Smooth muscle cell (in vitro differentiated cells): ENCODE measurements at regions not wholly inside any gene's neighbourhood (a gene's known extent, or its start where the extent isn't known, plus 50 kb on each side); places are given as distances from the start of the nearest gene placed in this dataset.

Experiments used
- DNase-seq: peaks from one replicate; lab custom pipeline; 2025; ENCODE audit not compliant: unreplicated experiment; lab: John Stamatoyannopoulos, UW
- H2AFZ ChIP-seq: fragments of 200-600 bp; sonication (generic); 2 replicates; pipeline ENCODE4 v1.6.0; 2016; ENCODE audit warnings: antibody characterized with exemption, low read depth, mild to moderate bottlenecking
- H3F3A ChIP-seq: fragments of 200-600 bp; sonication (generic); 2 replicates; pipeline ENCODE4 v1.6.0; 2017; ENCODE audit warnings: antibody characterized with exemption, low read depth
- H3K27ac ChIP-seq: fragments of 200-600 bp; sonication (generic); 2 replicates; pipeline ENCODE4 v1.5.1; 2016; ENCODE audit warnings: low read depth, mild to moderate bottlenecking
- H3K27me3 ChIP-seq: fragments of 200-600 bp; sonication (generic); 2 replicates; pipeline ENCODE4 v1.6.1; 2016; ENCODE audit warnings: low read depth, mild to moderate bottlenecking
- H3K36me3 ChIP-seq: fragments of 200-600 bp; sonication (generic); 2 replicates; pipeline ENCODE4 v1.5.1; 2016; ENCODE audit warnings: low read depth
- H3K4me1 ChIP-seq: fragments of 200-600 bp; sonication (generic); 2 replicates; pipeline ENCODE4 v1.5.1; 2016; ENCODE audit warnings: low read depth
- H3K4me2 ChIP-seq: fragments of 200-600 bp; sonication (generic); 2 replicates; pipeline ENCODE4 v1.6.0; 2016; ENCODE audit warnings: mild to moderate bottlenecking
- H3K4me3 ChIP-seq: fragments of 200-600 bp; sonication (generic); 2 replicates; pipeline ENCODE4 v1.5.1; 2016; ENCODE audit warnings: mild to moderate bottlenecking
- H3K79me2 ChIP-seq: fragments of 200-600 bp; sonication (generic); 2 replicates; pipeline ENCODE4 v1.6.0; 2016; ENCODE audit warnings: low read depth, mild to moderate bottlenecking
- H3K9ac ChIP-seq: fragments of 200-600 bp; sonication (generic); 2 replicates; pipeline ENCODE4 v1.6.0; 2016; ENCODE audit warnings: low read depth
- H3K9me3 ChIP-seq: fragments of 200-600 bp; sonication (generic); replicated peaks from 2 replicates; pipeline ENCODE4 v1.5.1; 2016; ENCODE audit warnings: low read depth
- H4K20me1 ChIP-seq: fragments of 200-600 bp; sonication (generic); 2 replicates; pipeline ENCODE4 v1.6.0; 2016; ENCODE audit warnings: low read depth
- WGBS: methylation state at CpG from one replicate; pipeline ENCODE4 v1.1.7; 2016; ENCODE audit warnings: low lambda C conversion rate; 5-methylcytosine and 5-hydroxymethylcytosine counted together
- TF ChIP-seq, protein P1 (sequence below): fragments of 200-600 bp; sonication (generic); IDR thresholded peaks from 2 replicates; pipeline ENCODE4 v1.5.1; 2017; ENCODE audit warnings: borderline replicate concordance, mild to moderate bottlenecking, antibody characterized with exemption; ENCODE audit not compliant: insufficient read depth, poor library complexity, severe bottlenecking

DNA sequence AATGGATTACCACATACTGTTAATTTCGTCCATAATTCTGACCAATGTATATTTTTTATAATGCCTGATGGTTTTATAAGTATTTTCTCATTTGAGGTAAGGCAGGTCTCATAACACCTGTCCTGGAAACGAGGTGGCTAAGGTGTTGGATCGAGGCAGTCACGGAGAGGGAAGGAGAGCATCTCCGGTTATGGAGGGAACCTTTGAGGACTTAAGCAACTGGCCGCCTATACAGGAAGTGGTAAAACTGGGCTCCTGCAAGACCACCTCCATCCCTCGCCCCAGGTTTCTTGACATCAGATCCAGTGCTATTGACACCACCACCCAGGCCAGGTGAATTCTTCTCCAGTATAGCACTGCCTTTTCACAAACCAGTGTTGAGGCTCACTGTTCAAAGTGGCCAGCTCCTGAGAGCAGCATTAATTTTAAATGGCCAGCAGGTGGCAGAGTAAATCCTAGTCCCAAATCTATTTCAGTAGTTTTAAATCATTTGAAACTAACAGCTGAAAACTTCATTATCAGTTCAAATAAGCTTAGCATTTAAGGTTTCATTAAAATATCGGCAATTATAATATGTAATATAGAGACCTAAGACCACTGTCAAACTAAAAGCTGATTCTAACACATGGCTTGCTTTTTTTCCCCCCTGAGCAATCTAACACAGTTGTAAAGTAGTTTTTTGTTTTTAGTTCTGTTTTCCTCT, 100.8 kb downstream of the PPM1A start:
- Histone ChIP-seq H3K27me3 (no peaks in the 10 kb centered on the region), H3K27ac (no peak overlapping the region), H3K4me1 (peaks cover 60% of the 10 kb centered on the region), H4K20me1 (no peaks in the 10 kb centered on the region), H3K4me3 (no peak overlapping the region), H3K9ac (peak overlapping the region; percentile 1), H3K4me2 (peak overlapping the region; percentile 49), H2AFZ (peak overlapping the region; percentile 67), H3K36me3 (no peaks in the 10 kb centered on the region), H3F3A (no peaks in the 10 kb centered on the region), H3K79me2 (no peaks in the 10 kb centered on the region), H3K9me3 (no peaks in the 10 kb centered on the region)
- whole genome bisulfite sequencing, result 56% methylated on average over 8 of the region's 8 CpGs
- no peak for DNase-seq
- TF ChIP-seq, protein P1, sequence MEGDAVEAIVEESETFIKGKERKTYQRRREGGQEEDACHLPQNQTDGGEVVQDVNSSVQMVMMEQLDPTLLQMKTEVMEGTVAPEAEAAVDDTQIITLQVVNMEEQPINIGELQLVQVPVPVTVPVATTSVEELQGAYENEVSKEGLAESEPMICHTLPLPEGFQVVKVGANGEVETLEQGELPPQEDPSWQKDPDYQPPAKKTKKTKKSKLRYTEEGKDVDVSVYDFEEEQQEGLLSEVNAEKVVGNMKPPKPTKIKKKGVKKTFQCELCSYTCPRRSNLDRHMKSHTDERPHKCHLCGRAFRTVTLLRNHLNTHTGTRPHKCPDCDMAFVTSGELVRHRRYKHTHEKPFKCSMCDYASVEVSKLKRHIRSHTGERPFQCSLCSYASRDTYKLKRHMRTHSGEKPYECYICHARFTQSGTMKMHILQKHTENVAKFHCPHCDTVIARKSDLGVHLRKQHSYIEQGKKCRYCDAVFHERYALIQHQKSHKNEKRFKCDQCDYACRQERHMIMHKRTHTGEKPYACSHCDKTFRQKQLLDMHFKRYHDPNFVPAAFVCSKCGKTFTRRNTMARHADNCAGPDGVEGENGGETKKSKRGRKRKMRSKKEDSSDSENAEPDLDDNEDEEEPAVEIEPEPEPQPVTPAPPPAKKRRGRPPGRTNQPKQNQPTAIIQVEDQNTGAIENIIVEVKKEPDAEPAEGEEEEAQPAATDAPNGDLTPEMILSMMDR, result peak; percentile 71

DNA sequence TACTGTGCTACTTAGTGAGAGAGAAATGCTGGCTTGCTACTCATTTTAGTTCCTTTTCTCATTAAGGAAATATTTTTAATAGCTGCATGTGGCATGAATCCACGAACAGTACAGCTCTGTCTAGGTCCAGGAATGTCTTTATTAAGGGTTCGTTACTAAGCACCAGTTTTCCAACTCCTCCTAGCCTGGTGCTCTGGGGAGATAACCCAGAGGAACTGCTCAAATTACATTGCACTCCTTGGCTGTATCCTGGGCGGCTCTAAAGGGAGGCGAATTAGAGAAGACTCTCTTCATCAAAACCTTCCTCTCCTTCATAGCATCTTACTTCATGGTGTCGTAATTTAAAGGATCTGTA, 101.3 kb downstream of the PPM1A start:
- Histone ChIP-seq H4K20me1 (no peaks in the 10 kb centered on the region), H3K4me2 (peak overlapping the region; percentile 49), H3K79me2 (no peaks in the 10 kb centered on the region), H3K9me3 (no peaks in the 10 kb centered on the region), H2AFZ (peak overlapping the region; percentile 67), H3K27ac (no peak overlapping the region), H3K9ac (peak overlapping the region; percentile 1), H3K36me3 (no peaks in the 10 kb centered on the region), H3K4me1 (peaks cover 63% of the 10 kb centered on the region), H3K4me3 (no peak overlapping the region), H3F3A (no peaks in the 10 kb centered on the region), H3K27me3 (no peaks in the 10 kb centered on the region)
- TF ChIP-seq, protein P1, result no peak
- no peak for DNase-seq
- 30% methylated on average over 5 of the region's 5 CpGs for WGBS

DNA sequence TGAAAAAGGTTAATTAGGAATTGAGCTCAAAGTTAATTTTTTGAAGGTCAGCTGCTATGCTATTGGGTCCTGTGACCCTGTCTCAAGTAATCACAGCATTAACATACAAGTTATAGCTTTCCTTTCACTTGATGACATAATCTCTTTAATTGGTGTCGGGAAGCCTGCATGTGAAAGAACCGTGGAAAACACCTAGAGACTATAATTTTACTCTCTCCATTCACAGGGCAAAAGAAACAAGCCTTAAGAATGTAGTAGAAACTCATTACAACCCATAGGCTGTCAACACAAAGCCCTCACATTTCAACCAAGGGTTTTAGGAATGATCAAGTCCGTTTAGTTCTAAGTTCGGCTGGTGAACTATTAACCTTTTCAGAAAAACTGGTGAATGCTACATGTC, 104.4 kb downstream of the PPM1A start:
- no peak overlapping the region for H2AFZ ChIP-seq
- no peaks in the 10 kb centered on the region for H3F3A ChIP-seq
- H3K4me1 ChIP-seq, result peaks cover 81% of the 10 kb centered on the region
- no peak overlapping the region for H3K4me3 ChIP-seq
- TF ChIP-seq, protein P1, result no peak
- DNase-seq, result no peak
- no peaks in the 10 kb centered on the region for H3K27me3 ChIP-seq
- no peaks in the 10 kb centered on the region for H4K20me1 ChIP-seq
- H3K36me3 ChIP-seq, result no peaks in the 10 kb centered on the region
- H3K27ac ChIP-seq, result no peak overlapping the region
- H3K79me2 ChIP-seq, result no peaks in the 10 kb centered on the region
- no peak overlapping the region for H3K9ac ChIP-seq
- H3K4me2 ChIP-seq, result no peak overlapping the region
- no peaks in the 10 kb centered on the region for H3K9me3 ChIP-seq
- WGBS, result 57% methylated on average over 4 of the region's 4 CpGs

DNA sequence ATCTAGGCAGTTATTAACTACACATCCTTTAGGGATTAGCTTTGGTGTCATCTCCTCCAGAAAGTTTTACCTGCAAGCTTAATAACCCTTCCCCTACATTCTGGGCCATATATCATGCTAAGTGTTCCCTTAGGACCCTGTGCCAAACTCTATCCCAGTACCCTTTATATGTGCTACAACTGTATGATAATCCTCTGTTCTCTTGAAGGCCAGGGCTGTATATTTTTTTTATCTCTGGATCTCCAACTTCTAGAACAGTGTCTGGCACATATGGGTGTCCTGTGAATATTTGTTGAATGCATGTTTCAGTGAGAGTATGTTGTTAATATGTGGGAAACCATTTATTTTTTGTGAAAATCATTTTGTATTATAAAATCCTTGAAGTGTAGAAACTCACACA, 106.7 kb downstream of the PPM1A start:
- Histone ChIP-seq H3K27me3 (no peaks in the 10 kb centered on the region), H3K79me2 (no peaks in the 10 kb centered on the region), H3K9me3 (no peaks in the 10 kb centered on the region), H3K4me3 (no peak overlapping the region), H3K4me2 (no peak overlapping the region), H3K27ac (no peak overlapping the region), H3K4me1 (peaks cover 71% of the 10 kb centered on the region), H3K36me3 (no peaks in the 10 kb centered on the region), H3K9ac (no peak overlapping the region), H3F3A (no peaks in the 10 kb centered on the region), H2AFZ (no peak overlapping the region), H4K20me1 (no peaks in the 10 kb centered on the region)
- TF ChIP-seq, protein P1, result no peak
- no peak for DNase-seq
